Activated T-helper 1 cell treated with anti-CD3 and anti-CD28 coated beads, Interleukin-12 subunit alpha, Interleukin-12 subunit beta, Interleukin-2, Interleukin-4 antibody, amounts not matched to agents 30 ng/mL and 10 ng/mL and 1 ng/mL, durations not matched to agents 14 hours and 24 hours and 36 hours (primary cell): ENCODE measurements at regions not wholly inside any gene's neighbourhood (a gene's known extent, or its start where the extent isn't known, plus 50 kb on each side); places are given as distances from the start of the nearest gene placed in this dataset.
"Not testable (repeated sequence)": the region's sequence is repeated elsewhere in the genome, so short reads cannot be mapped to it uniquely, and the experiment has no call there.

Experiments used
- DNase-seq: peaks from one replicate; pipeline ENCODE4 v3.0.0; 2021; ENCODE audit warnings: low spot score
- H3K27ac Mint-ChIP-seq: one replicate; pipeline ENCODE4 v1.8.0; 2021; ENCODE audit warnings: mild to moderate bottlenecking, mixed read lengths
- H3K27me3 Mint-ChIP-seq: one replicate; pipeline ENCODE4 v1.8.0; 2022; ENCODE audit warnings: mild to moderate bottlenecking, moderate library complexity, mixed read lengths; ENCODE audit not compliant: insufficient read depth
- H3K36me3 Mint-ChIP-seq: one replicate; pipeline ENCODE4 v1.8.0; 2021; ENCODE audit warnings: low read depth, mixed read lengths
- H3K4me1 Mint-ChIP-seq: one replicate; pipeline ENCODE4 v1.8.0; 2021; ENCODE audit warnings: low read depth, mixed read lengths
- H3K4me3 Mint-ChIP-seq: one replicate; pipeline ENCODE4 v1.8.0; 2021; ENCODE audit warnings: mild to moderate bottlenecking, moderate library complexity, mixed read lengths
- H3K9me3 Mint-ChIP-seq: one replicate; pipeline ENCODE4 v1.8.0; 2021; ENCODE audit warnings: mixed read lengths
- intact Hi-C: fragments of 100-400 bp; cut with micrococcal nuclease; formaldehyde crosslinking; loops from one replicate; pipeline ENCODE4 v1.15.1; 2024

- H3K4me1 Mint-ChIP-seq = no peaks in the 10 kb centered on the region
- H3K36me3 Mint-ChIP-seq = no peaks in the 10 kb centered on the region
- intact Hi-C loops = no loop called here
- no peak overlapping the region for H3K27ac Mint-ChIP-seq
- DNase-seq = no peak
- no peak overlapping the region for H3K4me3 Mint-ChIP-seq
- peaks cover 25% of the 10 kb centered on the region for H3K9me3 Mint-ChIP-seq
- no peaks in the 10 kb centered on the region for H3K27me3 Mint-ChIP-seq
Observed at GRCh38 chr14:83624541-83624940, 1905.4 kb upstream of the FLRT2 start.

- Mint-ChIP-seq H3K4me1 (no peaks in the 10 kb centered on the region), H3K27me3 (no peaks in the 10 kb centered on the region), H3K27ac (no peak overlapping the region), H3K4me3 (no peak overlapping the region), H3K36me3 (no peaks in the 10 kb centered on the region), H3K9me3 (peaks cover 14% of the 10 kb centered on the region)
- DNase-seq = no peak
- intact Hi-C loops = no loop called here
Observed at GRCh38 chr14:83632375-83632774, 1897.6 kb upstream of the FLRT2 start.

GRCh38 chr14:83638748-83639504 is 1891.0 kb upstream of the FLRT2 start:
- intact Hi-C loops = no loop called here
- DNase-seq = no peak
- H3K4me1 Mint-ChIP-seq = no peaks in the 10 kb centered on the region
- peaks cover 5% of the 10 kb centered on the region for H3K9me3 Mint-ChIP-seq
- no peak overlapping the region for H3K4me3 Mint-ChIP-seq
- H3K36me3 Mint-ChIP-seq = no peaks in the 10 kb centered on the region
- H3K27ac Mint-ChIP-seq = no peak overlapping the region
- H3K27me3 Mint-ChIP-seq = no peaks in the 10 kb centered on the region

- H3K27ac Mint-ChIP-seq, DNase-seq, H3K36me3 Mint-ChIP-seq, H3K27me3 Mint-ChIP-seq, intact Hi-C loops, H3K4me3 Mint-ChIP-seq, H3K4me1 Mint-ChIP-seq, H3K9me3 Mint-ChIP-seq: not testable (repeated sequence)
Observed at GRCh38 chr14:83639505-83639875, 1890.5 kb upstream of the FLRT2 start.

- intact Hi-C loops = no loop called here
- DNase-seq = no peak
- no peaks in the 10 kb centered on the region for H3K9me3 Mint-ChIP-seq
- no peaks in the 10 kb centered on the region for H3K36me3 Mint-ChIP-seq
- no peak overlapping the region for H3K27ac Mint-ChIP-seq
- H3K27me3 Mint-ChIP-seq = no peaks in the 10 kb centered on the region
- no peaks in the 10 kb centered on the region for H3K4me1 Mint-ChIP-seq
- H3K4me3 Mint-ChIP-seq = no peak overlapping the region
Observed at GRCh38 chr14:83646228-83646627, 1883.7 kb upstream of the FLRT2 start.

GRCh38 chr14:83660597-83660996 is 1869.3 kb upstream of the FLRT2 start:
- DNase-seq = no peak
- peaks cover 5% of the 10 kb centered on the region for H3K9me3 Mint-ChIP-seq
- H3K4me3 Mint-ChIP-seq = no peak overlapping the region
- H3K27me3 Mint-ChIP-seq = no peaks in the 10 kb centered on the region
- intact Hi-C loops = no loop called here
- H3K27ac Mint-ChIP-seq = no peak overlapping the region
- H3K4me1 Mint-ChIP-seq = no peaks in the 10 kb centered on the region
- no peaks in the 10 kb centered on the region for H3K36me3 Mint-ChIP-seq

GRCh38 chr14:83664389-83664788 is 1865.6 kb upstream of the FLRT2 start:
- no peaks in the 10 kb centered on the region for H3K36me3 Mint-ChIP-seq
- H3K4me3 Mint-ChIP-seq = no peak overlapping the region
- intact Hi-C loops = no loop called here
- DNase-seq = no peak
- H3K4me1 Mint-ChIP-seq = no peaks in the 10 kb centered on the region
- peaks cover 16% of the 10 kb centered on the region for H3K9me3 Mint-ChIP-seq
- H3K27me3 Mint-ChIP-seq = no peaks in the 10 kb centered on the region
- H3K27ac Mint-ChIP-seq = no peak overlapping the region

- intact Hi-C loops = no loop called here
- Mint-ChIP-seq H3K27me3 (no peaks in the 10 kb centered on the region), H3K9me3 (peaks cover 8% of the 10 kb centered on the region), H3K4me3 (no peak overlapping the region), H3K36me3 (no peaks in the 10 kb centered on the region), H3K4me1 (no peaks in the 10 kb centered on the region), H3K27ac (no peak overlapping the region)
- DNase-seq = no peak
Observed at GRCh38 chr14:83689265-83689664, 1840.7 kb upstream of the FLRT2 start.

GRCh38 chr14:83697099-83697498 is 1832.8 kb upstream of the FLRT2 start:
- intact Hi-C loops = no loop called here
- Mint-ChIP-seq H3K27me3 (no peaks in the 10 kb centered on the region), H3K4me3 (no peak overlapping the region), H3K27ac (no peak overlapping the region), H3K36me3 (no peaks in the 10 kb centered on the region), H3K9me3 (peaks cover 8% of the 10 kb centered on the region), H3K4me1 (no peaks in the 10 kb centered on the region)
- no peak for DNase-seq

GRCh38 chr14:83702619-83703018 is 1827.3 kb upstream of the FLRT2 start:
- DNase-seq = no peak
- peaks cover 8% of the 10 kb centered on the region for H3K9me3 Mint-ChIP-seq
- intact Hi-C loops = no loop called here
- no peak overlapping the region for H3K4me3 Mint-ChIP-seq
- no peaks in the 10 kb centered on the region for H3K4me1 Mint-ChIP-seq
- no peak overlapping the region for H3K27ac Mint-ChIP-seq
- H3K27me3 Mint-ChIP-seq = no peaks in the 10 kb centered on the region
- H3K36me3 Mint-ChIP-seq = no peaks in the 10 kb centered on the region

- Mint-ChIP-seq H3K27ac (no peak overlapping the region), H3K36me3 (no peaks in the 10 kb centered on the region), H3K9me3 (peaks cover 12% of the 10 kb centered on the region), H3K27me3 (no peaks in the 10 kb centered on the region), H3K4me1 (no peaks in the 10 kb centered on the region), H3K4me3 (no peak overlapping the region)
- intact Hi-C loops = no loop called here
- no peak for DNase-seq
Observed at GRCh38 chr14:83706231-83706954, 1823.6 kb upstream of the FLRT2 start.

GRCh38 chr14:83707056-83707455 is 1822.9 kb upstream of the FLRT2 start:
- H3K4me3 Mint-ChIP-seq = no peak overlapping the region
- peaks cover 12% of the 10 kb centered on the region for H3K9me3 Mint-ChIP-seq
- DNase-seq = no peak
- H3K4me1 Mint-ChIP-seq = no peaks in the 10 kb centered on the region
- no peaks in the 10 kb centered on the region for H3K36me3 Mint-ChIP-seq
- no peaks in the 10 kb centered on the region for H3K27me3 Mint-ChIP-seq
- intact Hi-C loops = no loop called here
- no peak overlapping the region for H3K27ac Mint-ChIP-seq

GRCh38 chr14:83709116-83709515 is 1820.8 kb upstream of the FLRT2 start:
- no peaks in the 10 kb centered on the region for H3K27me3 Mint-ChIP-seq

More at GRCh38 chr14:83709116-83709515, 1820.8 kb upstream of the FLRT2 start:
- H3K4me1 Mint-ChIP-seq = no peaks in the 10 kb centered on the region
- no peaks in the 10 kb centered on the region for H3K36me3 Mint-ChIP-seq
- no peak for DNase-seq
- H3K27ac Mint-ChIP-seq = no peak overlapping the region
- peaks cover 17% of the 10 kb centered on the region for H3K9me3 Mint-ChIP-seq
- H3K4me3 Mint-ChIP-seq = no peak overlapping the region
- intact Hi-C loops = no loop called here
